ENCODE measurements at regions not wholly inside any gene's neighbourhood (a gene's known extent, or its start where the extent isn't known, plus 50 kb on each side); places are given as distances from the start of the nearest gene placed in this dataset.

- TF ChIP-seq CTCF (IDR thresholded peaks at IDR 0.05) (no peak), POLR2A (IDR thresholded peaks at IDR 0.05) (no peak)
- Histone ChIP-seq H3K4me3 (no peak overlapping the region), H3K27ac (no peak overlapping the region), H3K4me1 (no peaks in the 10 kb centered on the region), H3K27me3 (no peaks in the 10 kb centered on the region), H3K36me3 (ENCODE audit: low read depth, missing control alignments) (no peaks in the 10 kb centered on the region), H3K9me3 (no peaks in the 10 kb centered on the region)
- DNase-seq: no peak
- intact Hi-C loops (cut with DNase I; ENCODE audit: low total_unique reads): no loop called here
- WGBS, 2 donors: 76 to 89% methylated on average over 7 of the region's 7 CpGs
Measured at GRCh38 chr2:129740504-129740903, 239.0 kb upstream of the RAB6C start.

- no peak overlapping the region for H3K4me3 ChIP-seq
- no peak overlapping the region for H3K27ac ChIP-seq
- no peak for DNase-seq
- H3K27me3 ChIP-seq: no peaks in the 10 kb centered on the region
- TF ChIP-seq CTCF (IDR thresholded peaks at IDR 0.05) (no peak), POLR2A (IDR thresholded peaks at IDR 0.05) (no peak)
- H3K4me1 ChIP-seq: no peaks in the 10 kb centered on the region
- WGBS, 2 donors: 85 to 88% methylated on average over 7 of the region's 7 CpGs
- intact Hi-C loops (cut with DNase I; ENCODE audit: low total_unique reads): no loop called here
- no peaks in the 10 kb centered on the region for H3K9me3 ChIP-seq
- no peaks in the 10 kb centered on the region for H3K36me3 ChIP-seq (ENCODE audit: low read depth, missing control alignments)
Measured at GRCh38 chr2:129741165-129741564, 238.3 kb upstream of the RAB6C start.

- no peak overlapping the region for H3K4me3 ChIP-seq
- TF ChIP-seq CTCF (IDR thresholded peaks at IDR 0.05) (no peak), POLR2A (IDR thresholded peaks at IDR 0.05) (no peak)
- H3K27me3 ChIP-seq: no peaks in the 10 kb centered on the region
- no peaks in the 10 kb centered on the region for H3K4me1 ChIP-seq
- H3K36me3 ChIP-seq (ENCODE audit: low read depth, missing control alignments): no peaks in the 10 kb centered on the region
- intact Hi-C loops (cut with DNase I; ENCODE audit: low total_unique reads): no loop called here
- H3K9me3 ChIP-seq: no peaks in the 10 kb centered on the region
- H3K27ac ChIP-seq: no peak overlapping the region
- no peak for DNase-seq
- WGBS, 2 donors: 85 to 88% methylated on average over 11 to 12 of the region's 12 CpGs
Measured at GRCh38 chr2:129741623-129742022, 237.8 kb upstream of the RAB6C start.

GRCh38 chr2:129742415-129743180 lies 236.9 kb upstream of the RAB6C start:
- H3K27ac ChIP-seq: no peak overlapping the region
- DNase-seq: no peak
- H3K36me3 ChIP-seq (ENCODE audit: low read depth, missing control alignments): no peaks in the 10 kb centered on the region
- intact Hi-C loops (cut with DNase I; ENCODE audit: low total_unique reads): no loop called here
- TF ChIP-seq POLR2A (IDR thresholded peaks at IDR 0.05): no peak
- no peak for TF ChIP-seq CTCF (IDR thresholded peaks at IDR 0.05)
- 73 to 76% methylated on average over 18 to 23 of the region's 23 CpGs for WGBS, 2 donors
- H3K27me3 ChIP-seq: no peaks in the 10 kb centered on the region
- no peaks in the 10 kb centered on the region for H3K4me1 ChIP-seq
- no peaks in the 10 kb centered on the region for H3K9me3 ChIP-seq
- H3K4me3 ChIP-seq: no peak overlapping the region

- WGBS, 2 donors: 94 to 96% methylated on average over 7 of the region's 7 CpGs
- Histone ChIP-seq H3K27me3 (no peaks in the 10 kb centered on the region), H3K9me3 (no peaks in the 10 kb centered on the region), H3K27ac (no peak overlapping the region), H3K36me3 (ENCODE audit: low read depth, missing control alignments) (no peaks in the 10 kb centered on the region), H3K4me1 (no peaks in the 10 kb centered on the region), H3K4me3 (no peak overlapping the region)
- intact Hi-C loops (cut with DNase I; ENCODE audit: low total_unique reads): no loop called here
- TF ChIP-seq POLR2A (IDR thresholded peaks at IDR 0.05): no peak
- no peak for TF ChIP-seq CTCF (IDR thresholded peaks at IDR 0.05)
- DNase-seq: no peak
Measured at GRCh38 chr2:129744141-129744540, 235.3 kb upstream of the RAB6C start.

Data from testis (tissue), 2 donors.